NCI-H345 (cell line): ENCODE measurements at regions not wholly inside any gene's neighbourhood (a gene's known extent, or its start where the extent isn't known, plus 50 kb on each side); places are given as distances from the start of the nearest gene placed in this dataset.
A peak's percentile ranks its signal among the peaks of the same experiment; 100 is the strongest.
"Not testable (repeated sequence)": the region's sequence is repeated elsewhere in the genome, so short reads cannot be mapped to it uniquely, and the experiment has no call there.

Experiments used
- DNase-seq: peaks from one replicate; lab custom pipeline; 2025; lab: John Stamatoyannopoulos, UW

DNA sequence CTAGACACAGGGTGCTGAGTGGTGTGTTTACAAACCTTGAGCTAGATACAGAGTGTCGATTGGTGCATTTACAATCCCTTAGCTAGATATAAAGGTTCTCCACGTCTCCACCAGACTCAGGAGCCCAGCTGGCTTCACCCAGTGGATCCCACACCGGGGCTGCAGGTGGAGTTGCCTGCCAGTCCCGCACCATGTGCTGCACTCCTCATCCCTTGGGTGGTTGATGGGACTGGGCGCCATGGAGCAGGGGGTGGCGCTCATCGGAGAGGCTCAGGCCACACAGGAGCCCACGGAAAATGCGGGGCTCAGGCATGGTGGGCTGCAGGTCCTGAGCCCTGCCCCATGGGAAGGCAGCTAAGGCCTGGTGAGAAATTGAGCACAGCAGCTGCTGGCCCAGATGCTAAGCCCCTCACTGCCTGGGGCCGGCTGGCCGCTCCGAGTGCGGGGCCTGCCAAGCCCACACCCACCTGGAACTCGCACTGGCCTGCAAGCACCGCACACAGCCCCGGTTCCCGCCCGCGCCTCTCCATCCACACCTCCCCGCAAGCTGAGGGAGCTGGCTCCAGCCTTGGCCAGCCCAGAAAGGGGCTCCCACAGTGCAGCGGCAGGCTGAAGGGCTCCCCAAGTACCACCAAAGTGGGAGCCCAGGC is 418.4 kb downstream of the KIF20B start:
- not testable (repeated sequence) for DNase-seq

- DNase-seq: no peak
Measured at GRCh38 chr10:90125456-90126255, 424.3 kb downstream of the KIF20B start.

DNA sequence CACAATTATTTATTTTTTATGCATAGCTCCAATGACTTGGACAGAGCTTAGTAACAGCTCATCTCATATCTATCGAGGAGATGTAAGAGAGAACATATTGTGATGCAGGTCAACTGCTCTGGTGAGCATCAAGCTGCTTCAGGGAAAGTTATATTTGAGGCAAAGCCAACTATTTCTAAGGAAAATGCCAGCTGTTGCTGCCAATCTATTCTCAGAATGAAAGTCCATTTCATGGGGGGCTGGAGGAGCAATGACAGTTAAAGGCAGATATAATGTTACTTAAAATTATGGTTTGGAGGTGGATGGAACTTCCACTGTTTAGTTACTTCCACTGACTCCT is 424.8 kb downstream of the KIF20B start:
- no peak for DNase-seq

GRCh38 chr10:90130321-90131086 is 429.1 kb downstream of the KIF20B start:
- DNase-seq: no peak

DNA sequence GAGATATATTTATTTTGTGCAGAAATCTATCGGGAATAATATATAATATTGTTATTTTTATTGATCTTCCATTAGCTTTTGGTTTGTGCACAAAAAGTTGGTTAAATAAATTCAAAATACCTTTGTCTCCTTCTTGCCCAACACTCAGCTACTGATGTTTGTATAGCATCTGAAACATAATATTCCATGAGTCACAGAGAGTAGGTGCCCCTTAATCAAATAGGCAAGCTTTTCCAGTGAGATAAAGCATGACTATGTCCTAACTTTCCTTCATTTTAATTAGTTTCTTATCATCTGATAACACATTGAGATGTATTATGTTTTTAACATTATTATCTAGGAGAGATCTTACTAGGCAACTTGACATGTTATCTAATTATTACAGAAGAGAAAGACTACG is 432.2 kb downstream of the KIF20B start:
- no peak for DNase-seq

DNA sequence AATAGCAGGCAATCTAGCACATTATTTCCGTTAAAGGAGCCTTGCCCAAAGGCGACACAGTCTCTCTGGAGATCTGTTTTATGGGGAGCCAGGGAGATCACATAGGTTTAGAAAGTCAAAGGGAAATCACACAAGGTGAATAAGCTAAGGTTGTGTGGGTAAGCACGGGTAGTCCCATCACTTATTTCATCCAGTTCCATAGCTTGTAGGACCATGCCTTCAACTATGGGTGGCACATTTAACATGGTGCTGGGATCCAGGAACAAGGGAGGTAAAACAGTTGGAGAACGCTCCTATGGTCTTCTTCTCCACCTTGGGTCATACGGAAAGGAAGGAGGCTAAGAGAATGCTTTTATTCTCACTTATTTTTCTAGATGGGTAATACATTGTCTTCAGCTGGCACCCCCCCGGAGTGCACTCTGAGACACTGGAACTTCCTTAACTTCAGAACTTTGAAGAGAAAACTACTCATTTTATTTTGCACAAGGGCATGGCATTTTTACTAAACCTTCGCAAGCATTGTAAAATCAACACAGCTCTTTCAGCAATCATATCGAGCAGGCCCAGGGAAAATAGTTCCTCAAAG is 435.4 kb downstream of the KIF20B start:
- DNase-seq: no peak

- no peak for DNase-seq
Measured at GRCh38 chr10:90138844-90139243, 437.5 kb downstream of the KIF20B start.

DNA sequence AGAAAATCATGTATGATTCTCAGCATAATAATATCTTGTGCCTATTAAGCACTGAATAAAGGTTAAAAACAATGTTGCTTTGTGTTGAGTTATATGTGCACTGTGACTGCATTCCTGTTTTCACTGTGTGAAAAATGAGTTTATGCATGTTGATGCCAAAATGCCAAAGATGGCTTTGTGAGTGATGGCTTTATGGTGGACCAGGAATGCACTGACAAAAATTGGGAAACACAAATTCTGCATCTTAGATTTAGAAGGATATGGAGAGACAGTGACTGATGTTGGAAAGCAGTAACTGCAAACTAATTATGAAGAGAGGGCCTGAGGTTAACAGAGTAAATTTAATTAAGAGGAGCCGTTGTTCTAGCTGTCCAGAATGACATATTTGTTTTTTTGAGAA is 440.4 kb downstream of the KIF20B start:
- no peak for DNase-seq

DNA sequence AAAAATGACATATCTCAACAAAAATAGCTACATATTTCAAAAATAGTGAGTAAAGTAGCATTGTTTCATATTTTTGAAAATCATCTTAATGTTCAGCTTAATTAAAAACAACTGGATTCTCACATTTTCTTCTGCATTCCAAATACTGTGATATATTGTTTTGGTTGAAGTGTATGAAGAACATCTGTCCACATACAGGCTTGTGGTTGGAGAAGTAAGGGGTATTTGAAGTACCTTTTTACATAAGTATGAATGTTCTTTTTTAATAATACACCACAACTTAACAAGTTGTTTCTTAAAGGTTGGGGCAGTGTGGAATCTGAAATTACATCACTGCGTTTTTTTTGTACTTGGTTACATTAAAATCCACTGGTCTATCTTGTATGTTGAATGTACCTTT is 442.5 kb downstream of the KIF20B start:
- no peak for DNase-seq

- DNase-seq: peak; percentile 15
Measured at GRCh38 chr10:90148116-90148855, 446.9 kb downstream of the KIF20B start.

GRCh38 chr10:90149563-90149962 is 448.2 kb downstream of the KIF20B start:
- no peak for DNase-seq

DNA sequence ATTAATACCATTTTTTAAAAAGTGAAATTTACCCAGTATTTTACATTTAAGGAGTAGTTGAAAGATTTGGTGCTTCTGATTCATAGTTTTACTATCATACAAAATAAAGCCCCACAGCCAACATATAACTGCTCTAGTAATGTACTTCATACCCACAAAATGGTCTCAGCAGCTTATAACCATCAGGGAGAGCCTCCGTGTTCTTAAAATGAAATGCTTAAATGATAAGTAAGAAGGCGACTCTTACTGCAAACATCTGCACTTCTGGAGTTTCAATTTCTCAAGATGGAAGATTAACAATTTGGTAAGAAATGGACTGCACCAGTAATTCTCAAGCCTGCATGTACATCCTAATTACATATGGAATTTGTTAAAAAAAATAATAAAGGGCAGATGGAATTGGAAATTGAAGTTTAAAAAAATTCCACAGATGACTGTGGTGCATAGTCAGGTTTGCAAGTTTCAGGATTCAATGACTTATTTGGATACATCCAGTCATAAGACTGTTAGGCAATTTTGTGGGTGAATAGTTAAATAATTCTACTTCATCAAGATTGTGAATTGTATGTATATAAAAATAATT is 461.0 kb downstream of the KIF20B start:
- DNase-seq: no peak

- no peak for DNase-seq
Measured at GRCh38 chr10:90167174-90168064, 466.0 kb downstream of the KIF20B start.

DNA sequence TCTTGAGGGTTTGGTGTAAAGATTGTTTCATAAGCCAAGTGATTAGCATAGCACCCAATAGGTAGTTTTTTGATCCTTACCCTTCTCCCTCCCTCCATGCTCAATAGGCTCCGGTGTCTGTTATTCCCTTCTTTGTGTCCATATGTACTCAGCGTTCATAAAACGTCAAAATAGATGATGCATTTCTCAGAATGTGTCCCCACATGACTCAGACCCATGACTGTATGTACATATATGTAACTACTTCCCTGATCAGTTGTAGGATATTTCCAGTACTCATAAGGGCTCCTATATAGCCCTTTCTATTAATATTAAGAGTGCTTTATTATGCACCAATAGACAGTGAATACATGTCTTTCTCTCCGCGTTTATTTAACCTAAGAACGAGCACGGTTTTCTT is 466.9 kb downstream of the KIF20B start:
- no peak for DNase-seq

- DNase-seq: no peak
Measured at GRCh38 chr10:90171014-90171722, 469.8 kb downstream of the KIF20B start.

GRCh38 chr10:90174531-90174930 is 473.1 kb downstream of the KIF20B start:
- no peak for DNase-seq

GRCh38 chr10:90175161-90175681 is 473.8 kb downstream of the KIF20B start:
- DNase-seq: no peak

GRCh38 chr10:90179696-90180407 is 478.5 kb downstream of the KIF20B start:
- no peak for DNase-seq
